ENCODE measurements at regions not wholly inside any gene's neighbourhood (a gene's known extent, or its start where the extent isn't known, plus 50 kb on each side); places are given as distances from the start of the nearest gene placed in this dataset.
"Not testable (repeated sequence)": the region's sequence is repeated elsewhere in the genome, so short reads cannot be mapped to it uniquely, and the experiment has no call there.

GRCh38 chr11:13614918-13615317 is 53.5 kb upstream of the FAR1 start:
- not testable (repeated sequence) for H3F3A ChIP-seq (ENCODE audit: low read depth); H3K4me1 Mint-ChIP-seq; H3K27ac Mint-ChIP-seq; H3K4me3 Mint-ChIP-seq; H3K27me3 ChIP-seq; H3K27ac ChIP-seq; H3K9ac ChIP-seq; H3K79me2 ChIP-seq (ENCODE audit: low read depth); H2AFZ ChIP-seq (replicated peaks); H3K4me3 ChIP-seq; H3K27me3 Mint-ChIP-seq (ENCODE audit: insufficient read depth, low read depth); H3K4me1 ChIP-seq; H4K20me1 ChIP-seq (ENCODE audit: low read depth); H3K36me3 ChIP-seq; H3K4me2 ChIP-seq; DNase-seq (ENCODE audit: low spot score); H3K36me3 Mint-ChIP-seq
- H3K9me3 Mint-ChIP-seq, result peaks cover 16% of the 10 kb centered on the region
- peaks cover 12% of the 10 kb centered on the region for H3K9me3 ChIP-seq (ENCODE audit: low read depth)

- Histone ChIP-seq H3K4me1 (no peaks in the 10 kb centered on the region), H3K9me3 (ENCODE audit: low read depth) (no peaks in the 10 kb centered on the region), H3K4me3 (no peak overlapping the region), H3K27me3 (no peaks in the 10 kb centered on the region), H4K20me1 (ENCODE audit: low read depth) (no peaks in the 10 kb centered on the region), H3K27ac (no peak overlapping the region), H3F3A (ENCODE audit: low read depth) (no peaks in the 10 kb centered on the region), H3K4me2 (no peak overlapping the region), H3K9ac (no peak overlapping the region), H3K79me2 (ENCODE audit: low read depth) (no peaks in the 10 kb centered on the region), H2AFZ (replicated peaks) (no peak overlapping the region), H3K36me3 (no peaks in the 10 kb centered on the region)
- Mint-ChIP-seq H3K27ac (no peak overlapping the region), H3K36me3 (no peaks in the 10 kb centered on the region), H3K4me3 (no peak overlapping the region), H3K9me3 (no peaks in the 10 kb centered on the region), H3K27me3 (ENCODE audit: insufficient read depth, low read depth) (no peaks in the 10 kb centered on the region), H3K4me1 (no peaks in the 10 kb centered on the region)
- TF ChIP-seq EZH2 (IDR thresholded peaks at IDR 0.05) (no peak), EZH2phosphoT487 (IDR thresholded peaks at IDR 0.05) (no peak), CTCF (IDR thresholded peaks at IDR 0.05) (no peak)
- DNase-seq (ENCODE audit: low spot score), result no peak
These were observed 59.8 kb upstream of the FAR1 start for GRCh38 chr11:13608656-13609055.

- no peak overlapping the region for H3K27ac ChIP-seq
- H3K27me3 ChIP-seq, result no peaks in the 10 kb centered on the region
- no peak overlapping the region for H3K4me2 ChIP-seq
- no peaks in the 10 kb centered on the region for H3K36me3 Mint-ChIP-seq
- H3K4me3 ChIP-seq, result no peak overlapping the region
- no peaks in the 10 kb centered on the region for H3K79me2 ChIP-seq (ENCODE audit: low read depth)
- H3K4me1 Mint-ChIP-seq, result no peaks in the 10 kb centered on the region
- no peak overlapping the region for H2AFZ ChIP-seq (replicated peaks)
- H3K4me1 ChIP-seq, result no peaks in the 10 kb centered on the region
- no peak overlapping the region for H3K4me3 Mint-ChIP-seq
- H3K9ac ChIP-seq, result no peak overlapping the region
- no peak overlapping the region for H3K27ac Mint-ChIP-seq
- H3K36me3 ChIP-seq, result no peaks in the 10 kb centered on the region
- TF ChIP-seq EZH2 (IDR thresholded peaks at IDR 0.05) (no peak), EZH2phosphoT487 (IDR thresholded peaks at IDR 0.05) (no peak), CTCF (IDR thresholded peaks at IDR 0.05) (no peak)
- no peaks in the 10 kb centered on the region for H3F3A ChIP-seq (ENCODE audit: low read depth)
- no peaks in the 10 kb centered on the region for H3K9me3 ChIP-seq (ENCODE audit: low read depth)
- H4K20me1 ChIP-seq (ENCODE audit: low read depth), result no peaks in the 10 kb centered on the region
- H3K9me3 Mint-ChIP-seq, result no peaks in the 10 kb centered on the region
- H3K27me3 Mint-ChIP-seq (ENCODE audit: insufficient read depth, low read depth), result no peaks in the 10 kb centered on the region
- no peak for DNase-seq (ENCODE audit: low spot score)
These were observed 61.8 kb upstream of the FAR1 start for GRCh38 chr11:13606701-13607100.

- H3K4me3 ChIP-seq, result no peak overlapping the region
- H3K36me3 Mint-ChIP-seq, result no peaks in the 10 kb centered on the region
- H4K20me1 ChIP-seq (ENCODE audit: low read depth), result no peaks in the 10 kb centered on the region
- TF ChIP-seq EZH2phosphoT487 (IDR thresholded peaks at IDR 0.05) (no peak), EZH2 (IDR thresholded peaks at IDR 0.05) (no peak), CTCF (IDR thresholded peaks at IDR 0.05) (no peak)
- H3K36me3 ChIP-seq, result no peaks in the 10 kb centered on the region
- no peak overlapping the region for H2AFZ ChIP-seq (replicated peaks)
- no peaks in the 10 kb centered on the region for H3K27me3 ChIP-seq
- H3K4me3 Mint-ChIP-seq, result no peak overlapping the region
- H3K4me2 ChIP-seq, result no peak overlapping the region
- no peaks in the 10 kb centered on the region for H3K9me3 ChIP-seq (ENCODE audit: low read depth)
- no peak for DNase-seq (ENCODE audit: low spot score)
- H3K4me1 Mint-ChIP-seq, result no peaks in the 10 kb centered on the region
- H3F3A ChIP-seq (ENCODE audit: low read depth), result no peaks in the 10 kb centered on the region
- H3K4me1 ChIP-seq, result no peaks in the 10 kb centered on the region
- H3K27ac Mint-ChIP-seq, result no peak overlapping the region
- no peak overlapping the region for H3K9ac ChIP-seq
- H3K79me2 ChIP-seq (ENCODE audit: low read depth), result no peaks in the 10 kb centered on the region
- no peaks in the 10 kb centered on the region for H3K27me3 Mint-ChIP-seq (ENCODE audit: insufficient read depth, low read depth)
- H3K9me3 Mint-ChIP-seq, result no peaks in the 10 kb centered on the region
- no peak overlapping the region for H3K27ac ChIP-seq
These were observed 64.8 kb upstream of the FAR1 start for GRCh38 chr11:13603661-13604060.

Data from neural progenitor cell (in vitro differentiated cells).